M059J (cell line): ENCODE measurements at regions not wholly inside any gene's neighbourhood (a gene's known extent, or its start where the extent isn't known, plus 50 kb on each side); places are given as distances from the start of the nearest gene placed in this dataset.

Experiments used
- DNase-seq: peaks from one replicate; pipeline ENCODE4 v3.0.0-alpha.2; 2012; ENCODE audit warnings: low read depth

GRCh38 chr7:124497176-124497575 lies 268.4 kb downstream of the GPR37 start:
- DNase-seq, result peak; percentile 7

GRCh38 chr7:124489925-124490324 lies 275.7 kb downstream of the GPR37 start:
- DNase-seq, result peak; percentile 9

DNA sequence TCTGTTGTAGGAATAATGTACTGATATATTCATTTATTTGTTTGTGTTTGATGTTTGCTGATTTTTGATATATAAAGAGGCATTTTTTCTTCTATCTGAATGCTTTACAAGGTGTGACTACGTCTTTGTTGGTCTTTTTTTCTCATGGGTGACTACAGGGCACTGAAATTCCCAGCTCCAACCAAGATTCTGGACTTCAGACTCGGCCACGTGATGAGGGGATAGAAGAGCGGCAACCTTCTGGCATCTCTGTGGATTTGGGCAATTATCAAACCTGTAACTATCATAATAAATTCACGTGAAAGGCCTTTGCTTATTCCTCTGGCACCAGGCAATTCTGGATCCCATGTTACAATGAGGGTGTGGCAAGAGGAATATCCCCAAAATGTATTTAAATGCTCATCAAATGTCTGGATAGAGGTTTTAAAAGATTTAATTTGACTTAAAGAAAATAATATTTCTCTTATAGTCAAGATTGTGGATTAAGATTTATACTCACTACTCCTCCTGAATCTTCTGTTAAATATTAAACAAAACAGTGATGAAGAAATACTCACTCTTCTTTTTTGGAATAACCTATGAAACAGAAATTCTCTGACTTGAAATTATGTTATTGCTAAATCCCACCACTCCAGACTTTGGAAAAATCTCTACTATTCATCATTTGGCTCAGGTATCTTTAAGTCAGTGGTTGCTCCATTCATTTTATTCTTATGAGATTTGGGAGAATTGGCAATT lies 276.3 kb downstream of the GPR37 start:
- no peak for DNase-seq

DNA sequence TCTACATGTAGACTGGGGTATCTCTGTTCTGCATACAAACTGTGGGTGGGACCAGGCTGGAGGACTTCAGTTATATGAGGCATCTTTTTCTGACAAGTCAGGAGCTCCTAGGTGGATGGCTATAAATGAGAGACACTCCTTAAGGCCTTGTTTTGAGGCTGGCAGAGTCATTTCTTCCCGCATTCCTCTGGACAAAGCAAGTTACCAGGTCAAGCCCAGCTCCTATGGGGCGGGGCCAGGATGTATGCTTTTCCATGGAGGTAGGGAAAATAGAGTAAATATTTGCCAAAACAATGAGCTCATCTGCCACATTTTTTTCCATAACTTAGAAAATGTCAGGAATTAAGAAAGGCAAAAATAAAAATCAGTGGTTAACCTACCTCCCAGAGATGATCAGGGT lies 283.4 kb downstream of the GPR37 start:
- DNase-seq, result no peak

DNA sequence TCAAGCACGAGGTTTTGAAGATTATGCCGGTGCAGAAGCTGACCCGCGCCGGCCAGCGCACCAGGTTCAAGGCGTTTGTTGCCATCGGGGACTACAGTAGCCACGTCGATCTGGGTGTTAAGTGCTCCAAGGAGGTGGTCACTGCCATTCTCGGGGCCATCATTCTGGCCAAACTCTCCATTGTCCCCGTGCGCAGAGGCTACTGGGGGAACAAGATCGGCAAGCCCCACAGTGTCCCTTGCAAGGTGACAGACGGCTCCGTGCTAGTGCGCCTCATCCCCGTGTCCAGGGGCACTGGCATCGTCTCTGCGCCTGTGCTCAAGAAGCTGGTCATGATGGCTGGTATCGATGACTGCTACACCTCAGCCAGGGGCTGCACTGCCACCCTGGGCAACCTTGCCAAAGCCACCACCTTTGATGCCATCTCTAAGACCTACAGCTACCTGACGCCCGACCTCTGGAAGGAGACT lies 284.7 kb downstream of the GPR37 start:
- DNase-seq, result no peak

GRCh38 chr7:124480036-124480820 lies 285.4 kb downstream of the GPR37 start:
- no peak for DNase-seq

GRCh38 chr7:124462249-124462648 lies 303.3 kb downstream of the GPR37 start:
- peak; percentile 72 for DNase-seq

DNA sequence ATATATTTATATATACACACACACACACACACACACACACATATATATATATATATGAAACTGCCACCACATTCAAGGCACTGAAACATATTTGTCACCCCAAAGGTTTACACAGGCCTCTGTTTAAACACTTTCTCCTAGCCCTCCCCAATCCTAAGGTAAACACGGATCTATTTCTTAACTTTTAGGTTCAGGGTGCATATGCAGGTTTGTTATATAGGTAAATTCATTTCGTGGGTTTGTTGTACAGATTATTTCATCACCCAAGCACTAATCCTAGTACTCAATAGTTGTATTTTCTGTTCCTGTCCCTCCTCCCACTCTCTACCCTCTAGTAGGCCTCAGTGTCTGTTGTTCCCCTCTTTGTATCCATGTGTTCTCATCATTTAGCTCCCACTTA lies 305.0 kb downstream of the GPR37 start:
- no peak for DNase-seq

- DNase-seq, result peak; percentile 6
These were observed 305.5 kb downstream of the GPR37 start for GRCh38 chr7:124460056-124460450.

GRCh38 chr7:124459101-124460055 lies 306.2 kb downstream of the GPR37 start:
- peak; percentile 81 for DNase-seq

- peak; percentile 77 for DNase-seq
These were observed 307.8 kb downstream of the GPR37 start for GRCh38 chr7:124457841-124458240.

GRCh38 chr7:124456286-124456685 lies 309.3 kb downstream of the GPR37 start:
- DNase-seq, result no peak

DNA sequence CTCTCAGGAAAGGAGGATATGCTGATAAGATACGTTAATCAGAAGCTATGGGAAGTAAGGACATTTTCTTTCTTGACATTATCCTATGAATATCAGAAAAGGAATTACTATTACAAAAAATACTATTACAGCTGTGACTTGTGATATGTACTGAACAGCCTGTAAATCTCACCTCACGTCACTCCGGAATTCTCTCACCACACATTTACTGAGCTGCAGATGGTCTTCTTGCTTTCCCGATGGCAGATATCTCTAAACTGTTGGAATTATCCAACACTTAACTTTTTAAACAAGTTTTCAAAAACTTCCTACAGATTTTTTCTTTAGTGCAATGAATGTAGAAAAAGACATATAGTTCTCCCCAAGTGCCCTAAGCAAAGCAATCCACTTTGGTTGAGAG lies 313.4 kb downstream of the GPR37 start:
- DNase-seq, result no peak

GRCh38 chr7:124449896-124450295 lies 315.7 kb downstream of the GPR37 start:
- DNase-seq, result no peak

- DNase-seq, result no peak
These were observed 320.7 kb downstream of the GPR37 start for GRCh38 chr7:124444696-124445480.

GRCh38 chr7:124443762-124444161 lies 321.8 kb downstream of the GPR37 start:
- no peak for DNase-seq

DNA sequence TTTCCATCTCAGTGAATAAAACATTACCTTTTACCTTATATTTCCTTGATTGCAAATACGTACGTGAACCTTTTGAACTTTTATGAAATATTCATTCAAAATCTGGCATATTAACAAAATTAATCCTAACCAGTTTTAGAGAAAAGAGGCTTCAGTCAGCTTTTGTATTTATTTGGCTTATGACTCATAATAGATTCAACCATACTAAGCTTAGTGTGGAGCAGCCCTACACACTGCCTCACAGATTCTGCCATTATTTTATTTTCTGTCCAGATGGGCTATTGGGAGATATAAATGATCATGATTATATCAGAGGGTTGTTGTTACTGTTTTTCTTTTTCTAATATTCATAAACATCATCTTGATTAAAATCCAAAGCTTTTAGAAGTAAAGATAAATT lies 325.5 kb downstream of the GPR37 start:
- peak; percentile 9 for DNase-seq

GRCh38 chr7:124432009-124432578 lies 333.5 kb downstream of the GPR37 start:
- no peak for DNase-seq

DNA sequence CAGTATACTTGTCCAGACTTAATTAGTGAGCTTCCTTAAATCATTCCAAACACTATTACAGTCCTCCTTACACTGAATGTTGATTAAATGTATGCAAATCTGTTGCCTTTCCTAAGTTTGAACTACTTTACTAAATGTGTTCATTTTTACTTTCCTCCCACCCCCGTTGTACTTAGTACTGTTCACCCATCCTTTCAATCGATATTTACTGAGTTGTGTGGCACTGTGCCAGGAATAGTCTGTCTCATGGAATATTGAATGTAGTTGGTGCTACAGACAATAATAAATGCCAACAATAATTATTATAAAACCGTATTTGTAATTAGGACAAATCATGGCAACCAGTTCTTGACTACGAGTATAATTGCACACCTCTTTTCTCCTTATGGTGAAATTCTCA lies 335.7 kb downstream of the GPR37 start:
- no peak for DNase-seq

GRCh38 chr7:124428781-124429180 lies 336.8 kb downstream of the GPR37 start:
- no peak for DNase-seq

DNA sequence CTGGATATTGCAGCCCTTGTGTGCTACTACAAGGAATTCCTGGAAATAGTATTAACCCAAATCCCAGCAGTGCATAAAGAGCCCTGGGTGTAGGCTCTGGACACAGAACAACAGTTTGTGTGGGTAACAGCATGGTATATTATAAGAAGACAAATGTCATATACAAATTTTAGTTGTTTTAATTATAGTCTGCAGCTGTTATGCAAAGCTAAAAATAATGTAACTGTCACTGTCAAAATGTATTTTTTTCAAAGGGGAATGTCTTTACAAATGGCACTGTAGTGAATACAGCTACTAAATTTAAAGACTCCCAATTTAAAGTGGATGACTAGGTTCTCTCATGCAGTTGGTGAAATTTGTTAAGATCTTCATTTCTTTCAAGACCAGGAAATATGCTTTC lies 339.0 kb downstream of the GPR37 start:
- DNase-seq, result no peak
